Tibial artery (tissue), 4 donors: ENCODE measurements at regions not wholly inside any gene's neighbourhood (a gene's known extent, or its start where the extent isn't known, plus 50 kb on each side); places are given as distances from the start of the nearest gene placed in this dataset.

Experiments used
- DNase-seq, 2 donors: peaks; one replicate each; pipeline ENCODE4 v3.0.0-alpha.2; 2019
- H3K27ac ChIP-seq, 2 donors: fragments of 200-600 bp; sonication (generic) in 1 of 2; 1 replicate in 1 of 2; 2 replicates in 1 of 2; pipeline ENCODE4 v1.5.1; 2018 to 2019; ENCODE audit warnings: mild to moderate bottlenecking in 1 of 2
- H3K27me3 ChIP-seq, 2 donors: fragments of 200-600 bp; sonication (generic) in 1 of 2; one replicate each; pipeline versions ENCODE4 v1.5.1 to v1.6.0; 2016 to 2019
- H3K36me3 ChIP-seq, 3 donors: fragments of 200-600 bp; sonication (generic) in 2 of 3; one replicate each; pipeline ENCODE4 v1.5.1; 2016 to 2019; ENCODE audit warnings: mild to moderate bottlenecking in 2 of 3
- H3K4me1 ChIP-seq, 4 donors: fragments of 200-600 bp; sonication (generic) in 2 of 4; 1 replicate in 3 of 4; 2 replicates in 1 of 4; pipeline ENCODE4 v1.5.1; 2016 to 2019
- H3K4me3 ChIP-seq, 2 donors: fragments of 200-600 bp; sonication (generic) in 1 of 2; 1 replicate in 1 of 2; 2 replicates in 1 of 2; pipeline ENCODE4 v1.5.1; 2018 to 2019; ENCODE audit warnings: mild to moderate bottlenecking in 2 of 2
- H3K9me3 ChIP-seq, 3 donors: fragments of 200-600 bp; sonication (generic) in 1 of 3; one replicate each; pipeline ENCODE4 v1.5.1; 2016 to 2019
- CTCF ChIP-seq, 2 experiments: fragments of 200-600 bp in 1 of 2; fragments of 450-650 bp in 1 of 2; IDR thresholded peaks; one replicate each; pipeline ENCODE4 v1.5.1; 2017 to 2019; ENCODE audit warnings: antibody characterized with exemption in 2 of 2, mild to moderate bottlenecking in 1 of 2, moderate library complexity in 1 of 2
- intact Hi-C: fragments of 100-400 bp; cut with DNase I; formaldehyde crosslinking; loops from one replicate; pipeline ENCODE4 v1.15.0; 2023; ENCODE audit warnings: low total_unique reads

GRCh38 chr10:84693006-84693405 is 364.6 kb downstream of the CCSER2 start:
- no peaks in the 10 kb centered on the region for H3K4me1 ChIP-seq
- H3K27me3 ChIP-seq: no peaks in the 10 kb centered on the region
- H3K4me3 ChIP-seq: no peak overlapping the region
- H3K9me3 ChIP-seq: peaks cover 0 to 3% (median 0%) of the 10 kb centered on the region in 3 donors
- no peak for TF ChIP-seq CTCF (IDR thresholded peaks at IDR 0.05)
- intact Hi-C loops: no loop called here
- no peak for DNase-seq
- H3K27ac ChIP-seq: no peak overlapping the region
- H3K36me3 ChIP-seq: no peaks in the 10 kb centered on the region

- Histone ChIP-seq H3K27me3 (no peaks in the 10 kb centered on the region), H3K36me3 (no peaks in the 10 kb centered on the region), H3K4me1 (no peaks in the 10 kb centered on the region), H3K4me3 (no peak overlapping the region), H3K9me3 (peaks cover 0 to 3% (median 0%) of the 10 kb centered on the region in 3 donors), H3K27ac (no peak overlapping the region)
- intact Hi-C loops: no loop called here
- DNase-seq: no peak
- TF ChIP-seq CTCF (IDR thresholded peaks at IDR 0.05): no peak
Measured at GRCh38 chr10:84695902-84696301, 367.5 kb downstream of the CCSER2 start.

- intact Hi-C loops: no loop called here
- Histone ChIP-seq H3K36me3 (no peaks in the 10 kb centered on the region), H3K27ac (no peak overlapping the region), H3K4me1 (no peaks in the 10 kb centered on the region), H3K4me3 (no peak overlapping the region), H3K27me3 (no peaks in the 10 kb centered on the region), H3K9me3 (peaks cover 0 to 3% (median 0%) of the 10 kb centered on the region in 3 donors)
- no peak for DNase-seq
- no peak for TF ChIP-seq CTCF (IDR thresholded peaks at IDR 0.05)
Measured at GRCh38 chr10:84696610-84697009, 368.2 kb downstream of the CCSER2 start.

GRCh38 chr10:84698989-84699388 is 370.6 kb downstream of the CCSER2 start:
- H3K27ac ChIP-seq: no peak overlapping the region
- no peaks in the 10 kb centered on the region for H3K9me3 ChIP-seq
- no peaks in the 10 kb centered on the region for H3K4me1 ChIP-seq
- no peaks in the 10 kb centered on the region for H3K36me3 ChIP-seq
- H3K27me3 ChIP-seq: no peaks in the 10 kb centered on the region
- intact Hi-C loops: no loop called here
- no peak for DNase-seq
- TF ChIP-seq CTCF (IDR thresholded peaks at IDR 0.05): no peak
- H3K4me3 ChIP-seq: no peak overlapping the region

- no peak overlapping the region for H3K4me3 ChIP-seq
- intact Hi-C loops: no loop called here
- no peaks in the 10 kb centered on the region for H3K27me3 ChIP-seq
- no peak for TF ChIP-seq CTCF (IDR thresholded peaks at IDR 0.05)
- DNase-seq: no peak
- H3K36me3 ChIP-seq: no peaks in the 10 kb centered on the region
- H3K27ac ChIP-seq: no peak overlapping the region
- no peaks in the 10 kb centered on the region for H3K4me1 ChIP-seq
- no peaks in the 10 kb centered on the region for H3K9me3 ChIP-seq
Measured at GRCh38 chr10:84700668-84701369, 372.4 kb downstream of the CCSER2 start.

- H3K4me1 ChIP-seq: no peaks in the 10 kb centered on the region
- H3K4me3 ChIP-seq: no peak overlapping the region
- no peak overlapping the region for H3K27ac ChIP-seq
- no peak for TF ChIP-seq CTCF (IDR thresholded peaks at IDR 0.05)
- no peaks in the 10 kb centered on the region for H3K36me3 ChIP-seq
- no peaks in the 10 kb centered on the region for H3K27me3 ChIP-seq
- intact Hi-C loops: no loop called here
- no peak for DNase-seq
- H3K9me3 ChIP-seq: no peaks in the 10 kb centered on the region
Measured at GRCh38 chr10:84701370-84701720, 373.0 kb downstream of the CCSER2 start.
